Activated CD4-positive, alpha-beta T cell treated with anti-CD3 and anti-CD28 coated beads, Interleukin-2, Interleukin-6, amounts not matched to agents 100 ng/mL and 50 ng/mL, durations not matched to agents 16 hours and 8 hours (primary cell): ENCODE measurements at regions not wholly inside any gene's neighbourhood (a gene's known extent, or its start where the extent isn't known, plus 50 kb on each side); places are given as distances from the start of the nearest gene placed in this dataset.

Source experiments
- DNase-seq: peaks from one replicate; pipeline ENCODE4 v3.0.0-alpha.2; 2020

- DNase-seq = no peak
These were observed 1177.3 kb upstream of the CDH18 start for GRCh38 chr5:21165344-21165743.

DNA sequence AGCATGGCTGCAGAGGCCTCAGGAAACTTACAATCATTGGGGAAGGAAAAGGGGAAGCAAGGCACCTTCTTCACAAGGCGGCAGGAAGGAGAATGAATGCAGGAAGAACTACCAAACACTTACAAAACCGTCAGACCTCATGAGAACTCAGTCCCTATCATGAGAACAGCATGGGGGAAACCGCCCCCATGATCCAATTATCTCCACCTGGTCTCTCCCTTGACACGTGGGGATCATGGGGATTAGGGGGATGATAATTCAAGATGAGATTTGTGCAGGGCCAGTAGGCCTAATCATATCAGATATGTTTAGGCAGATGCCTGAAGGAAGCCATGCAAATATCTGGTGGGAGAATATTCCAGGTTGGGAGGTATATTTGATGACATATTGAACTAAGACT is 1176.4 kb upstream of the CDH18 start:
- DNase-seq = no peak

- DNase-seq = no peak
These were observed 1171.6 kb upstream of the CDH18 start for GRCh38 chr5:21159510-21160059.

GRCh38 chr5:21154526-21154925 is 1166.5 kb upstream of the CDH18 start:
- no peak for DNase-seq

- DNase-seq = no peak
These were observed 1164.6 kb upstream of the CDH18 start for GRCh38 chr5:21152611-21153010.

DNA sequence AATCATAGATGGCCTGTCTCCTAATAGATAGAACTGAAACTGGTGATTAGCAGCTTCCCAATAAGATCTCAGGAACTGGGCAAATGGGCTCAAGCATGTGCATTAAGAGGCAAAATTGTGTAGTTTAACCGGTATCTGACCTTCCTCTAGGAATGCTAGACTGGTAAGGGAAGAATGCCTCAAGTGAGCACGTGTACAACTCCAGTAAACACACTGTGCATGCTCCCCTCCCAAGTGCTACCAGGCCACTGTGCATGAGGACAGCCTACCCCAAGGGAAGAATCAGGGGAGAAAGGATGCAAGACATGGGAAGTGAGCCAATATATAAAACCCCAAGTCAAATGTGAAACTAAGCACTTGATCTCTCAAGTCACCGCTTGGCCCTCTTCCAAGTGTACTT is 1157.4 kb upstream of the CDH18 start:
- no peak for DNase-seq

- DNase-seq = no peak
These were observed 1155.7 kb upstream of the CDH18 start for GRCh38 chr5:21143686-21144085.

DNA sequence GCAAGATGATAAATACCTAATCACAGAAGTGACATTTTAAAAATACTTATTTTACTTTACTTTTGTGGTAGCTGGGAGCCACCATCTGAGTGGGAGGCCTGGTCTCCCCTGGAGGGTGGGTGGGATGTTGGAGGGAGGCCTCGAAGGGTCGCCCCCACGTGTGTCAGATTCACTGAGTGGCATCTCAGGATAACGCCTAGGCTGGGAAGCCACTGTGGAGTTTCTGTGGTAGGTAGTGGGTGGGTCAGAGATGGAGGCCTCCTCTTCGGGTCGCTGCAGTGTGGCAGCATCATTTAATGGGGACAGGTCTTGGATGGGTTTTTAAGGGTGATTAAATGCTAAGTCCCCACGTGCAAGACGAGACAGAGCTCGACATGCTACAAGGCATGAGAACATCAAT is 1154.8 kb upstream of the CDH18 start:
- DNase-seq = no peak

GRCh38 chr5:21140987-21141386 is 1153.0 kb upstream of the CDH18 start:
- no peak for DNase-seq

DNA sequence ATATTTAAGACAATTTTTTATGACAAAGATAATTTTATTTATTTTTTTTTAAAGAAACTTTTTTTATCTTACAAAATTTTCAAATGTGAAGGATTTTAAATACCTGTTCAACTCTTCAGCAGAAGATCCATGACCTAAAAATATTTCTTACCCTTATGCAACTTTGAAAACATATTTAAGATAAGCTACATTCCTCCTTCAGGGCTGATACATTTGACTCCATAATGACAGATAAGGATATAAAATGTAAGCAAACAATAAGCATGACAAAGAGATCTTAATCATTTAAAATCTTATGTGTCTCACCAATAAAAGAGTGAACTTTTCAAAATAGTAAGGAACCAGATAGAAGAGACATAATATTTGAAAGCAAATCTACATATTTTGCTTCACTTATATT is 1138.2 kb upstream of the CDH18 start:
- DNase-seq = no peak

DNA sequence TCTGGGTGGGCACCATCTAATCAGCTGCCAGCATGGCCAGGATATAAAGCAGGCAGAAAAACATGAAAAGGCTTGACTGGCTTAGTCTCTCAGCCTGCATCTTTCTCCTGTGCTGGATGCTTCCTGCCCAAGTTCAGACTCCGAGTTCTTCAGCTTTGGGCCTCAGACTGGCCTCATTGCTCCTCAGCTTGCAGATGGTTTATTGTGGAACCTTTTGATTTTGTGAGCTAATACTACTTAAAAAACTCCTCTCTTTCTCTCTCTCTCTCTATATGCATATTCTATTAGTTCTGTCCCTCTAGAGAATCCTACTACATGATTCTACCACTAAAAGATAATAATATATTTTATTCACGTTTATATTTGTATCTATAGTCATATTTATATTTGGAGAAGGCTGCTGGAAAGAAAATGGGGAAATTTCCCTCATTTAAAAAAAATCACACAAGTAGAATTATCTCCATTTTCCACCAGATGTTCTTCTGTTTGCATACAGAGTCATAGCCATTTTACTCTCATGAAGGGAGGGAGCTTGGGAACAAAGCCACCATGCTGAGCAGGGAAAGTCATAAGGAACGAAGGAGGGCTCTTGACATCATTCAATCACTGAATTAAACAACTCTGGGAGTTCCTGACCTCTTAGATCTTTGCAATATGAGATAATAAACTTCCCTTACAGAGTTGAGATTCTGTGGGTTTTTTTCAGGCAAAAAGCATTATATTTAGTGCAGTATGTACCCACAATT is 1137.4 kb upstream of the CDH18 start:
- DNase-seq = no peak

DNA sequence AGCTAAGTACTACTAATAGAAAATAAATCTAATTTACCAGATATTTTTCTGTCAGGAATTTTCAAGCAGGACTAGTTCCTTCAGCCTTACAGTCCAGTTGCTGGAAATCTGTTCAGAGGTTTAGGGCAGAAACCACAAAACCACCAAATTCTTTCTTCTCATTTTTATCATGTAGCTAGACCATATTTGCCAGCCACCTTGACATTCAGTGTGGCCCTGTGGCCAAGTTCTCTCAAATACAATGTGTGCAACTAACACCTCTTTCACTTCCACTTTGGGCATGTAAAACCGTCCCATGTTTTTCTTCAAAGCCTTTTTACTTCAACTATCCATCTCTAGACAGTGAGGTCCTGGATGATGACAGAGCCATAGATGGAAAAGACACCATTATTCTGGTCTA is 1133.2 kb upstream of the CDH18 start:
- no peak for DNase-seq

GRCh38 chr5:21097661-21098060 is 1109.7 kb upstream of the CDH18 start:
- DNase-seq = no peak

GRCh38 chr5:21094619-21095018 is 1106.6 kb upstream of the CDH18 start:
- DNase-seq = no peak

GRCh38 chr5:21087766-21088165 is 1099.8 kb upstream of the CDH18 start:
- no peak for DNase-seq

DNA sequence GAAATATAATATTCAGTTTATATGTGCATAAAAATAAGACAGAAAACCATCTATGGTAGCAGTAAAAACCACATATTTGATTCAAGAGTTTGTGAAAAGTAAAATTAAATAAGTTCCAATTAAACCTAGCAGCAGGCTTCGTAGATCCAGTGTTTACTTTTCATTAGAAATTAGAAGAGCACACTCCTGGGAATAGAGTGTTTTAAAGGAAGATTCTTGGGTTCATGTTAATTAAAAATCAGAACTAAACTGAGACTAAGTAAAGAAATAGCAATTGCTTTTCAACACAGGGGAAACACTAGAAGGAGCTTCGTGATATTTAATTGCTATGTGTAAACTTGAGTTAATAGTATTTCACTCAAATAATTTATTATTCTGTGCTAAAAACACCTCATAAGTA is 1097.8 kb upstream of the CDH18 start:
- no peak for DNase-seq

- DNase-seq = no peak
These were observed 1084.0 kb upstream of the CDH18 start for GRCh38 chr5:21071986-21072385.

GRCh38 chr5:21071421-21071820 is 1083.4 kb upstream of the CDH18 start:
- DNase-seq = no peak

- no peak for DNase-seq
These were observed 1082.9 kb upstream of the CDH18 start for GRCh38 chr5:21070858-21071257.

GRCh38 chr5:21067724-21068123 is 1079.7 kb upstream of the CDH18 start:
- no peak for DNase-seq

DNA sequence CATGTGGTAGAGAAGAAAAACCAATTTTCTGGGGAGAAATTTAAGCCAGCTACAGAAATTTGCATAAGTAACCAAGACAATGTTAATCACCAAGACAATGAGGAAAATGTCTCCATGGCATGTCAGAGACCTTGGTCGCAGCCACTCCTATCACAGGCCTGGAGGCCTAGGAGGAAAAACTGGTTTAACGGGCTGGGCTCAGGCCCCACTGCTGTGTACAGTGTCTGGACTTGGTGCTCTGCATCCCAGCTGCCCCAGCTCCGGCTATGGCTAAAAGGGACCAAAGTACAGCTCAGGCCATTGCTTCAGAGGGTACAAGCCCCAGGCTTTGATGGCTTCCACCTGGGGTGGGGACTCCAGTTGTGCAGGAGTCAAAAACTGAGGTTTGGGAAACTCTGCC is 1075.1 kb upstream of the CDH18 start:
- no peak for DNase-seq

- DNase-seq = no peak
These were observed 1070.3 kb upstream of the CDH18 start for GRCh38 chr5:21058289-21058688.

GRCh38 chr5:21051945-21052344 is 1063.9 kb upstream of the CDH18 start:
- no peak for DNase-seq

- no peak for DNase-seq
These were observed 1061.9 kb upstream of the CDH18 start for GRCh38 chr5:21049901-21050300.

GRCh38 chr5:21030981-21031380 is 1043.0 kb upstream of the CDH18 start:
- no peak for DNase-seq
